Stimulated activated CD8-positive, alpha-beta memory T cell treated with anti-CD3 and anti-CD28 coated beads, Interleukin-7, amount 100 ng/mL, for 48 hours (primary cell): ENCODE measurements at regions not wholly inside any gene's neighbourhood (a gene's known extent, or its start where the extent isn't known, plus 50 kb on each side); places are given as distances from the start of the nearest gene placed in this dataset.
"Not testable (repeated sequence)": the region's sequence is repeated elsewhere in the genome, so short reads cannot be mapped to it uniquely, and the experiment has no call there.

Experiments
- DNase-seq, 2 donors: peaks; one replicate each; pipeline ENCODE4 v3.0.0-alpha.2; 2020; ENCODE audit warnings: low read depth in 1 of 2; ENCODE audit errors: extremely low read depth in 1 of 2

- DNase-seq: no peak
Observed at GRCh38 chr20:22815206-22815551, 219.9 kb upstream of the SSTR4 start.

- no peak for DNase-seq
Observed at GRCh38 chr20:22815603-22816315, 219.4 kb upstream of the SSTR4 start.

- no peak for DNase-seq
Observed at GRCh38 chr20:22818636-22819035, 216.5 kb upstream of the SSTR4 start.

- DNase-seq: no peak
Observed at GRCh38 chr20:22819112-22819511, 216.0 kb upstream of the SSTR4 start.

GRCh38 chr20:22819784-22820183 is 215.3 kb upstream of the SSTR4 start:
- no peak for DNase-seq

- DNase-seq: no peak
Observed at GRCh38 chr20:22821081-22821727, 213.9 kb upstream of the SSTR4 start.

- DNase-seq: no peak
Observed at GRCh38 chr20:22821796-22822195, 213.3 kb upstream of the SSTR4 start.

GRCh38 chr20:22823119-22823518 is 212.0 kb upstream of the SSTR4 start:
- no peak for DNase-seq

- DNase-seq: no peak
Observed at GRCh38 chr20:22824077-22824476, 211.0 kb upstream of the SSTR4 start.

- DNase-seq: no peak
Observed at GRCh38 chr20:22825076-22825475, 210.0 kb upstream of the SSTR4 start.

GRCh38 chr20:22825546-22825945 is 209.6 kb upstream of the SSTR4 start:
- no peak for DNase-seq

GRCh38 chr20:22826306-22827230 is 208.5 kb upstream of the SSTR4 start:
- DNase-seq: no peak

GRCh38 chr20:22827916-22828315 is 207.2 kb upstream of the SSTR4 start:
- DNase-seq: no peak

- no peak for DNase-seq
Observed at GRCh38 chr20:22829356-22829755, 205.8 kb upstream of the SSTR4 start.

GRCh38 chr20:22830138-22830537 is 205.0 kb upstream of the SSTR4 start:
- no peak for DNase-seq

- DNase-seq: not testable (repeated sequence)
Observed at GRCh38 chr20:22830715-22831114, 204.4 kb upstream of the SSTR4 start.

GRCh38 chr20:22833851-22834250 is 201.3 kb upstream of the SSTR4 start:
- DNase-seq: no peak

- no peak for DNase-seq
Observed at GRCh38 chr20:22834651-22835256, 200.4 kb upstream of the SSTR4 start.

GRCh38 chr20:22836211-22836610 is 198.9 kb upstream of the SSTR4 start:
- DNase-seq: no peak

GRCh38 chr20:22836877-22837276 is 198.2 kb upstream of the SSTR4 start:
- DNase-seq: no peak

- no peak for DNase-seq
Observed at GRCh38 chr20:22838001-22838400, 197.1 kb upstream of the SSTR4 start.
